Right ventricle myocardium superior (tissue), 1 donor: ENCODE measurements at regions not wholly inside any gene's neighbourhood (a gene's known extent, or its start where the extent isn't known, plus 50 kb on each side); places are given as distances from the start of the nearest gene placed in this dataset.

Source experiments
- ATAC-seq: fragments of 200-7000 bp; cut with Tn5 transposase; one replicate; pipeline ENCODE4 v1.9.1; 2020; ENCODE audit warnings: mild to moderate bottlenecking; ENCODE audit not compliant: poor library complexity
- DNase-seq: peaks from one replicate; pipeline ENCODE4 v3.0.0-alpha.2; 2020
- intact Hi-C: fragments of 100-400 bp; cut with DNase I; formaldehyde crosslinking; loops from one replicate; pipeline ENCODE4 v1.11.2; 2022
- donor health status: DM: no; HTN: yes; CAD: no; lungs with severe emphysema.

DNA sequence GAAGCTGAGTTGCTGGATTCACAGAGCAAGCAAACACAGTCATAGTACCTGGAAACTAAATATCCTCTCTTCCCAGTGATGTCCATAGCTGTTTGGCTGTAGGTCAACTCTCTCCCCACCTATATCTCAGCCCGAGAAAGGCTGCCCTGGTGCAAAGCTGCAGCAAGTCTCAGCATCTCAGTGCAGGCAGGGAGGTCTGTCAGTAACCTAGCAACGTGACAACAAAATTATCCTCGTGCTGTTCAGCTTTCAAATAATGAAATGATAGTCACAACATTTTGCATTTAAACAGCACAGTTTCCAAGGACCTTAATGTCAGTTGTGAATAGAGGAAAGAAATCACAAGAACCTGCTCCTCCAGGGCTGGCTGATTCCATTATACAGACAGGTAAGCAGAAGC, 83.6 kb downstream of the CHST2 start:
- DNase-seq (no peak), ATAC-seq (no peak)
- intact Hi-C loops = no loop called here

DNA sequence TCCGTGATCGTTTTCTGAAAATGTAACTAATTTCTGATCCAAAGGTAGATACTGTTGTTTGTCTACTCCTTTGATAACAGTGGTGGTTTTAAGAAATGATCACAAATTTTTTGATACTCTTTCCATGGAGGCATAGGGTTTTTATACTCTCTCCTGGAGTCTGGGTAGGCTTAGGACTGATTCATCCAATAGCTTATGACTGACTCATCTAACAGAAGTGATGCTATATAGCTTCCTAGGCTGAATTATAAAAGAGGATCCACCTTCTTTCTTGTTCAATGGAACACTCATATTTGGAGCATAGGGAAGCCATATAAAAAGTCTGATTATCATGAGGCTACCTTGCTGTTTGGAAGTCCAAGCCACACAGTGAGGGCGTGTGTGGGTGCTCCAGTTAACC, 84.3 kb downstream of the CHST2 start:
- DNase-seq (no peak), ATAC-seq (no peak)
- intact Hi-C loops = no loop called here

DNA sequence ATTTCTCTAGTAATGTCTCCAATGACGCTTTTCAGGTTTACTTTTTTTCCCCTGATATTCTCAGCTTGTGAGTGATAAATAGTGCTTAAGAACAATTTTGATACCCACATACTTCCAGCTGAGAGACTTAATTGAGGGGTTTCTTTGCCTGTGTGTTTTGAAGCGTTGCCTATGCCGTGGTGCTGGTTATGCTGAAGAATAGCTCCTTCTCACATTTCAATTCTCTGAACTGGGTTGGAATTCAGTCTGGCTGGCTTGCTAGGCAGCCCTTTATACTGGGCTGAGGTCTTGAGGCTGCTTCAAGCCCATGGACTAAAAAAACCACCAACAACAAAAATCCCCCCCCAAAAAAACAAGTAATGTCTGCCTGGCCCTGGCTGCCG, 87.4 kb downstream of the CHST2 start:
- DNase-seq = no peak
- intact Hi-C loops = no loop called here
- no peak for ATAC-seq

DNA sequence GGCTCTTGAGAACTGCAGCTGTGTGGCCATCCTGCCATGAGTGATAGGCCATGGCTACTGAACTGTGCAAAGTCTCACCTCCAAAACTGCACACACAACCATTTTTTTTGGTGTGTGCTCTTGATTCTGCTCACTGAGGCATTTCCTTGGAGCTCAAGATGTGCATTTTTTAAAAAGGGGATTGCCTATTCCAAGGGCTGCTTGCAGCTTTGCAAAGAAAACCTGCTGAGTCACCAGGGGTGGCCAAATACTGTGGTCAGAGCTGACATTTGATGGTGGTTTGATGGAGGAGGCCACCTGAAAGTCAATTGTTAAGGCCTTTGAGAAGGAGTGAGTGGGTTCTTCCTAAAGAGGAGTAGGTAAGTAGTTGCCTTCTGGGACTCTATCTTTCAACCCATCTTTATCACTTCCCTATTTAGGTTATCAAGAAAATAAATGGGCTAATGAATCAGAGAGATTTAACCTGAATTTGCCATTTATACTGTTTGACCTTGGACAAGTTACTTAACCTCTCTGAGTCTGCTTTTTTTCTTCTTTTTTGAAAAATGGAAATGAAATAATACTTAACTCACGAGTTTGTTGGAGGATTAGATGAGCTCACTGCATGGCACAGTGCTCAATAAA, 87.9 kb downstream of the CHST2 start:
- intact Hi-C loops = no loop called here
- DNase-seq (no peak), ATAC-seq (no peak)

DNA sequence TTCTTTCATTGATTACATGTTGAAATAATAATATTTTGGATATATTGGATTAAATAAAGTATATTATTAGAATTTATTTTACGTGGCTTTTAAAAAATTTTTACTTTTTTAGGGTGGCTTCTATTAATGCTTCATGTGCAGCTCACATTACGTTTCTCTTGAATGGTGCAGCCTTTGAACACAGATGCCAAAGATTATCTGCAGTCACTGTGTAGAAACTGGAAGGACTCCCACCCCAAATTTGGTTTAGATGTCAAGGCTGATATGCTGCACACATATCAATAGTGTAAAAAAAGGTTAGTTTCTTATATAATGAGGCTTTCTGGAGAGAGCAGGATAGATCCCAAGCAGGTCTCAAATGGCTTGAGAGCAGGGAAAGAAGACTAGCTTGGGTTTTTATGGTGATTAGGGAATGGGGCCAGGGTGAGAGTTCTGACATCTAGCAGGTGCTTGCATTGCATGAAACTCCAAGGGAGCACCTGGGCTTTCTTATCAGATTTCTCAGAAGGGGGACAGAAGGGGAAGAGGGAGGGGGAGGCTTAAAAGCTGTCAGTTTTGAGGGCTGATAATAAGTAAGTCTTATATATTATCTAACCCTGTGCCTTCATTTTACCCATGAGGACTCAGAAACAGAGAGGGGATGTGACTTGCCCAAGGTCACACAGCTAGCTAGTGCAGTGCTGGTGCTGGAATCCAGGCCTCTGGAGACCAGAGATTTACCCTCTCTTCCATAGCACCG, 89.6 kb downstream of the CHST2 start:
- DNase-seq = no peak
- intact Hi-C loops = no loop called here
- ATAC-seq = no peak

DNA sequence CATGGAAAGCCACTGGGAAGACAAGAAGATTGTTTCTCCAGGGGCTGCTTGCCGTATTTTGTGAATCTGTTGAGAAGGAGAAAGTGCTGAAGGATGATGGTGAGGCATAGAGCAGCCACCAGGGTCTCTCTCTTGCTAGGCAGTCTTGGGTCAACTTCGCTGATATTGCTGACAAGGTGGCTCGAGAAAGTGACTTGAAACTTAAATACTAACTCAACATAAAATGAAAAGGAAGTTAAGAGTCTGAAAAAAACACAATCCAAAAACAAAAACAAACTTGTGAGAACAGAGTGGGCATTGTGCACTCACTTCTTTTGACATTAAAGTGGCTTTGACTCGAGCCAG, 90.1 kb downstream of the CHST2 start:
- DNase-seq = no peak
- intact Hi-C loops = no loop called here
- no peak for ATAC-seq

DNA sequence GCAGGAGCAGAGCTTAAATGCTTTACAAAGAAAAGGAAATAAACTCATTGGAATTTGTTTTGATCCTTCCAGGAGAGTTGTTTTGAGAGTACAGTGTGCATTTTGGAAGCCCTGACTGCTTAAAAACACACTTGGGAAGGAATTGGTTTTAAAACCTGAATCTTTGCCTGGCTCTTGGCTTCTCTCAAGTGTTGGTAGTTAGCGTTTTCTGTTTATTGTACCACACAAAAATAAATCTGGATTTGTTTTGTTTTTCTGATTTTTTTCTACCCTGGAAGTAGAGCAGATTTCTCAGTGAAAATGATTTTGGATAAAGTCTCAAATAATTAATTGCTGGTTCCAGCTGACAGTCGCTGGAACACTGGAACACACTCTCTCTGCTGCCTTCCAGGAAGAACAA, 90.6 kb downstream of the CHST2 start:
- intact Hi-C loops = no loop called here
- no peak for DNase-seq
- no peak for ATAC-seq

DNA sequence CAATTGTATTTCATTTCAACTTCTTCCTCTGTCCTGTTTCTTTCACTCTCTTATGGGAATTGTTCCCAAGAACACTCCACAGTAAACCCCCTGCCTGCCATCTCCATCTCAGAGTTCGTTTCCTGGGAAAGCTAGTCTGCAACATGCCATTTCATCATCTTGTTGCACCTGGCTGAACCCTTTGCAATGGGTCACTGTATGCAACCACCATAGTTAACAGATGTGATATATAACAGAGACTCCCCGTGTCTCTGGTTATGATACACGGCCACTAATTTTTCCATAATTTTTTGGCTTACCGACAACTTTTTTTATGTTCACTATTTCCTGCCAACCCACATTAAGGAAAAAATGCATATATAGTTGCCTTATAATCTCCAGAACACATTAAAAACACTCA, 95.5 kb downstream of the CHST2 start:
- DNase-seq (no peak), ATAC-seq (no peak)
- intact Hi-C loops = no loop called here
